ENCODE measurements at regions not wholly inside any gene's neighbourhood (a gene's known extent, or its start where the extent isn't known, plus 50 kb on each side); places are given as distances from the start of the nearest gene placed in this dataset.

DNA sequence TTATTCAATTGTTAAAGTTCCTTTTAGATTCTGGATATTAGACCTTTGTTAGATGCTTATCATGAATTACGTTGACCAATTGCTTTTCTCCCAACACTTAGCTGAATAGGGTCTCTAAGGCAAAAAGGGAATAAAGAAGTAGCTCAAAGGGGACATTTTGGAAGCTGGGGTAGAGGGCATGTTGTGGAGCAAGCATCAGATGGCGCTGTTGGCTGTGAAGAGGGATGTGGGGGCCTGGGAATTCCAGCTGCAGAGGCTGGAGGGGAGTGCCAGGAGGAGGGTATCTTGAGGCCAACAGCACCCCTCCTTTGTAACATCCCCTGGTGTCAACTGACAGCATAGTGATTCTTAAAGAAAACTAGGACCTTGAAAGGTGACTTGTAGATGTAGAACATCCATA, 198.2 kb downstream of the ADCYAP1 start:
- Histone ChIP-seq H3K27me3 (no peaks in the 10 kb centered on the region), H3K4me3 (no peak overlapping the region), H3K4me1 (no peaks in the 10 kb centered on the region), H3K36me3 (no peaks in the 10 kb centered on the region), H3K9me3 (no peaks in the 10 kb centered on the region), H3K27ac (no peak overlapping the region)
- TF ChIP-seq CTCF (IDR thresholded peaks at IDR 0.05) (no peak), POLR2A (IDR thresholded peaks at IDR 0.05) (no peak)
- 41% methylated on average over 2 of the region's 2 CpGs for WGBS (ENCODE audit: insufficient coverage, low coverage, low lambda C conversion rate, missing lambda C conversion rate)
- DNase-seq: no peak
- intact Hi-C loops (cut with DNase I): no loop called here
- no peak for ATAC-seq

GRCh38 chr18:1103537-1103936, 198.9 kb downstream of the ADCYAP1 start:
- DNase-seq (no peak), ATAC-seq (no peak)
- 44% methylated on average over 2 of the region's 2 CpGs for WGBS (ENCODE audit: insufficient coverage, low coverage, low lambda C conversion rate, missing lambda C conversion rate)
- H3K36me3 ChIP-seq: no peaks in the 10 kb centered on the region
- TF ChIP-seq CTCF (IDR thresholded peaks at IDR 0.05): no peak
- H3K4me3 ChIP-seq: no peak overlapping the region
- intact Hi-C loops (cut with DNase I): no loop called here
- no peaks in the 10 kb centered on the region for H3K27me3 ChIP-seq
- H3K27ac ChIP-seq: no peak overlapping the region
- no peaks in the 10 kb centered on the region for H3K4me1 ChIP-seq
- H3K9me3 ChIP-seq: no peaks in the 10 kb centered on the region

GRCh38 chr18:1104181-1104881, 199.7 kb downstream of the ADCYAP1 start:
- no peak for DNase-seq

DNA sequence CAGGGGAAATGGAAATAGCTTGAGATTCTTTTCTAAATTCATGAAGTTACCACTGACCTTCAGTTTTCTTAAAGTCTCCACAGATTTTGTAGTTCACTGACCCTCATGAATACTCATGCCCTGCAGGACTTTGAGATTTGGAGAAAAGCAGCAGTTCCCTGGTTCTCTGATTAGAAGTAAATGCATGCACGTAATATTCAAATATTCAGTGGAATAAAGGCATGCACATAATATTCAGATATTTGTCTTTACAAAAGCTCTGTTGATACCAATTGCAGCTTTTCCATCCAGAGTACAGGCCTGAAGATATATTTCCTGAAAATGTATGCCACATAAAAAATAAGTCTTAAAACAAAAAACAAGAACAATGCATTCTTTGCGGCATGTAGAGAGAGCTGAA, 219.8 kb downstream of the ADCYAP1 start:
- Histone ChIP-seq H3K36me3 (no peaks in the 10 kb centered on the region), H3K4me1 (no peaks in the 10 kb centered on the region), H3K27ac (no peak overlapping the region), H3K4me3 (no peak overlapping the region), H3K27me3 (no peaks in the 10 kb centered on the region), H3K9me3 (no peaks in the 10 kb centered on the region)
- ATAC-seq: no peak
- intact Hi-C loops (cut with DNase I): no loop called here
- no peak for TF ChIP-seq CTCF (IDR thresholded peaks at IDR 0.05)
- 73% methylated on average over 2 of the region's 2 CpGs for WGBS (ENCODE audit: insufficient coverage, low coverage, low lambda C conversion rate, missing lambda C conversion rate)
- DNase-seq: no peak

More at GRCh38 chr18:1104181-1104881, 199.7 kb downstream of the ADCYAP1 start:
- H3K27me3 ChIP-seq: no peaks in the 10 kb centered on the region
- no peaks in the 10 kb centered on the region for H3K4me1 ChIP-seq
- no peaks in the 10 kb centered on the region for H3K36me3 ChIP-seq
- no peak overlapping the region for H3K27ac ChIP-seq
- intact Hi-C loops (cut with DNase I): no loop called here
- H3K9me3 ChIP-seq: no peaks in the 10 kb centered on the region
- ATAC-seq: no peak
- WGBS (ENCODE audit: insufficient coverage, low coverage, low lambda C conversion rate, missing lambda C conversion rate): 51% methylated on average over 4 of the region's 4 CpGs
- TF ChIP-seq POLR2A (IDR thresholded peaks at IDR 0.05): no peak
- no peak for TF ChIP-seq CTCF (IDR thresholded peaks at IDR 0.05)
- H3K4me3 ChIP-seq: no peak overlapping the region

DNA sequence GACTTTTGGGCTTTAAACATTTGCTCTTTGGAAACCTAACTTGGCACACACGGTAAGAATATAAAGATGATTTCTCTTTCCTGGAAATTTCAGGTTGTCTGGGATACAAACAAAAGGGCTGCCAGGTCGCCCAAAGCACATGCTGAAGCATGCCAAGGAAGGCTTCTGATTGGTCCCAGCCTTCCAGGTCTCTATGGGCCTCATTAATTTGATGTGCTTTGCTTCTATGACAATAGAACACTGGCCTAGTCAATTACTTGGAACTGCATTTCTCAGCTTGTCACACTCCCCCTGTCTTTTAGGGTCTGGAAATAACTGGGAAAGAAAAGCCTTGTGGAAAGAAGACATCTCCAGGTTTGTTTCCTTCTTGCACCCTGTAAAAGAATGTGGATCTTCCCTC, 228.9 kb downstream of the ADCYAP1 start:
- Histone ChIP-seq H3K9me3 (no peaks in the 10 kb centered on the region), H3K4me3 (no peak overlapping the region), H3K4me1 (no peaks in the 10 kb centered on the region), H3K27me3 (no peaks in the 10 kb centered on the region), H3K27ac (no peak overlapping the region), H3K36me3 (no peaks in the 10 kb centered on the region)
- ATAC-seq: no peak
- no peak for DNase-seq
- 21% methylated on average over 2 of the region's 2 CpGs for WGBS (ENCODE audit: insufficient coverage, low coverage, low lambda C conversion rate, missing lambda C conversion rate)
- intact Hi-C loops (cut with DNase I): no loop called here
- TF ChIP-seq POLR2A (IDR thresholded peaks at IDR 0.05): no peak

Measured in right lobe of liver (tissue), 6 donors.